Dendritic cell treated with granulocyte-macrophage colony-stimulating factor and Interleukin-4, amounts not matched to agents 40 ng/mL and 50 ng/mL, for 4 days (primary cell): ENCODE measurements at regions not wholly inside any gene's neighbourhood (a gene's known extent, or its start where the extent isn't known, plus 50 kb on each side); places are given as distances from the start of the nearest gene placed in this dataset.

Experiments
- H3K27ac Mint-ChIP-seq: one replicate; pipeline ENCODE4 v1.8.0; 2022; ENCODE audit warnings: mild to moderate bottlenecking, mixed read lengths
- H3K27me3 Mint-ChIP-seq: one replicate; pipeline ENCODE4 v1.8.0; 2022; ENCODE audit warnings: mild to moderate bottlenecking, mixed read lengths
- H3K36me3 Mint-ChIP-seq: one replicate; pipeline ENCODE4 v1.8.0; 2022; ENCODE audit warnings: low read depth, mixed read lengths
- H3K4me1 Mint-ChIP-seq: one replicate; pipeline ENCODE4 v1.8.0; 2022; ENCODE audit warnings: low read depth, mixed read lengths
- H3K4me3 Mint-ChIP-seq: one replicate; pipeline ENCODE4 v1.8.0; 2022; ENCODE audit warnings: mild to moderate bottlenecking, moderate library complexity, mixed read lengths
- H3K9me3 Mint-ChIP-seq: one replicate; pipeline ENCODE4 v1.8.0; 2022; ENCODE audit warnings: mixed read lengths
- intact Hi-C: fragments of 100-400 bp; cut with micrococcal nuclease; formaldehyde crosslinking; loops from one replicate; pipeline ENCODE4 v1.15.0; 2022

DNA sequence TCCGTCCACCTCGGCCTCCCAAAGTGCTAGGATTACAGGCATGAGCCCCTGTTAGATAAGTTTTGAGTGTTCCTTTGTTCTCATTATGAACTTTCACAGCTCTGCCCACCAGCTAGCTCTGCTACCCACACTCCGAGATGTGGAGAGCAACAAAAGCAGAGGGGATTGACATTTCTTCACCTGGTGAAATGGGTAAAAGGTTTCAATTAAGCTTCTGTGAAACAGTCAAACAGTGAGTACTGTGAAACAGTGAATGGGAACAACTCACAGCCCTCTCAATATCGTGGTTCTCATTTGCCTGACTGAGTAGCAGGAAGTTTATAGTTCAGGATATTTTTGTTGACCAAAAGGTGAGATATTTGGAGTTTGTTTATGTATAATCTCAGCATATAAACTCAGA lies 412.8 kb downstream of the CD83 start:
- no peak overlapping the region for H3K4me3 Mint-ChIP-seq
- peaks cover 18% of the 10 kb centered on the region for H3K9me3 Mint-ChIP-seq
- intact Hi-C loops, result no loop called here
- H3K27ac Mint-ChIP-seq, result no peak overlapping the region
- H3K27me3 Mint-ChIP-seq, result peaks cover 1% of the 10 kb centered on the region
- H3K4me1 Mint-ChIP-seq, result no peaks in the 10 kb centered on the region
- H3K36me3 Mint-ChIP-seq, result no peaks in the 10 kb centered on the region

DNA sequence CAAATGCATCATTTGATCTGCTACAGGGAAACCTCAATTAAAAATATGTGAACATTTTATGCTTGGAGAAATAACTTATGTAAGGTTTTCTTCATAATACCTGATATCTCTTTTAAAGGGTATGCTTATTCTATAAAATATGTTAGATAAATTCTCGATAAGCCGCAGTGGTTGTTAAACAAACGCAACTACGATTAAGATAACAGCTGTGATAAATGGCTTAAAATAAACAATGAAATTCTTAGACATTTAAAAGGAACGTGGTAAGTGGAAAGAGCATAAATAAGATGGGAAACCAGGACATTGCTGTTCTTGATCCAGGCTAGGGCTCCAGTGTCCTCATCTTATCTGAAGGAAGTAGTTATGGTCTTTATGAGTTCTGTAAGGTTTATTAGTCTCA lies 415.9 kb downstream of the CD83 start:
- no peaks in the 10 kb centered on the region for H3K36me3 Mint-ChIP-seq
- H3K4me3 Mint-ChIP-seq, result no peak overlapping the region
- H3K27me3 Mint-ChIP-seq, result no peaks in the 10 kb centered on the region
- H3K27ac Mint-ChIP-seq, result no peak overlapping the region
- H3K9me3 Mint-ChIP-seq, result peaks cover under 1% of the 10 kb centered on the region
- intact Hi-C loops, result no loop called here
- H3K4me1 Mint-ChIP-seq, result no peaks in the 10 kb centered on the region

DNA sequence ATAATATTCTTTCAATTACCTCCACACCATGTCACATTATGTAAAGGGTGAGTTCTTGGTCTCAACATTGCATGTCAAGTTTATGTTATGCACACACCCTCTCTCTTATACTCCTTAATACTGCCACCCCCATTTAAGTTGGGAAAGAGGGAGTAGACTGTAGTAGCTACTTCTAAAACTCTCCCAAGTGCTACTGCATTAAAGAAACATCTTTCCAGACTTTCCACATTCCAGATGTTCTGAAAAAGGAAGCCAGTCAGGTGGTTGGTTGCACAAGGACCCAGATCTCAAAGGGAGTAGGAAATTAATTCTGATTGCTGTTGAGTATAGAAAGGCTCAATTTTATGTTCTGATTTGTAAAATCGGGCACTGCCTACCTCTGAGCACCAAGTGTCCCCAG lies 419.5 kb downstream of the CD83 start:
- H3K4me3 Mint-ChIP-seq, result no peak overlapping the region
- no peaks in the 10 kb centered on the region for H3K9me3 Mint-ChIP-seq
- no peaks in the 10 kb centered on the region for H3K27me3 Mint-ChIP-seq
- H3K4me1 Mint-ChIP-seq, result peaks cover under 1% of the 10 kb centered on the region
- no peak overlapping the region for H3K27ac Mint-ChIP-seq
- intact Hi-C loops, result no loop called here
- H3K36me3 Mint-ChIP-seq, result no peaks in the 10 kb centered on the region

DNA sequence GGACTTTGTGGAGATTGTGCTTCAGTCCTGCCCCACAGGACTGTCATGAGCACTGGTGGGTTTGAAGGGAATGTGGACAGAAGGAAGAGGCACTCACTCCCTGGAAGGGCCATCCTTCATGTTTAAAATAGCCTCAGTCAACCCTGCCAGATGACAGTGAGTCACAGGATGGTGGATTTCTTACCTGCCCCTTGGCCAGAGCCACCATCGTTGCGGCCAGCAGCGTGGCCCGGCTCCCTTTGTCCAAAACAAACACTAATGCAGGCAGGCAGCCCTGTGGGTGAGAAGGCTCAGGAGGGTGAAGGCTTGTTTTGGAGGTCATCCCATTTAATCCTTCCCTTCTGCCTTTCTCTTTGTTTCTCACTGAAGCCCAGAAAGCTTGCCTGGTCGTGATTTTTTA lies 422.7 kb downstream of the CD83 start:
- no peaks in the 10 kb centered on the region for H3K36me3 Mint-ChIP-seq
- no peaks in the 10 kb centered on the region for H3K9me3 Mint-ChIP-seq
- no peaks in the 10 kb centered on the region for H3K27me3 Mint-ChIP-seq
- H3K4me1 Mint-ChIP-seq, result peaks cover 14% of the 10 kb centered on the region
- intact Hi-C loops, result no loop called here
- H3K4me3 Mint-ChIP-seq, result no peak overlapping the region
- H3K27ac Mint-ChIP-seq, result no peak overlapping the region

DNA sequence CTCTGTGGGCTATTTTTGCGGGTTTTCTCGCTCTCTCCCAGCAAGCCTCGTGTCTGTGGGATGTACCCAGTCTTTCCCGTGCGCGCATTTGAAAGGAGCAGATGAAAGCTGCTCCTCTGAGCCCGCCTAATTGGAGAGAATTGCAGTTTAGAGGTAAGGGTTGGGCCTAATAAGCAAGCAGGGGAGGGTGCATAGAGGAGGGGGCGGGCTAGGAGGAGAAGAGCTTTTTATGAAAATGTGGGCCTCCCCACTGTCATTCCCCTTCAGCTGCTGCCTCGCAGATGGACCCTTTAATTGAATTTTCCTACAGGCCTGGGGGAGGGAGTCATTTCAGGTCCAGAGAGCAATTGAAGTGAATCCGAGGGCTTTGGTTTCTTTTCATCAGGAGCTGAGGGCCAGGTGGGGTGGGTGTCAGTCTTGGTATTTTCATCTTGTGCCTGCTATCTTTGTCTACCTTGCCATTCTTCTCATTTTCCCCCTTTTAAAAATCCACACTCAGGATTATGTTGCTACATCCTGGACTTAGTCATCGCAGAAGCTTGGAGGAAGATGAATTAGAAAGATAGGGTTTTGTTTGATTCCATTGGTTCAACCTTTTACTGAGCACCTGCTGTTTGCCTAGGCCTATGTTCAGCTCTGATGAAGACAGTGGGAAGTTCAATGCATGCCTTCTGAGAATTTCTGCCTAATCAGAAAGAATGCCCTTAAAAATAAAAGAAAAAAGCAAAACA lies 423.4 kb downstream of the CD83 start:
- no peaks in the 10 kb centered on the region for H3K27me3 Mint-ChIP-seq
- H3K9me3 Mint-ChIP-seq, result no peaks in the 10 kb centered on the region
- H3K4me1 Mint-ChIP-seq, result peaks cover 14% of the 10 kb centered on the region
- no peaks in the 10 kb centered on the region for H3K36me3 Mint-ChIP-seq
- no peak overlapping the region for H3K27ac Mint-ChIP-seq
- intact Hi-C loops, result no loop called here
- H3K4me3 Mint-ChIP-seq, result no peak overlapping the region

DNA sequence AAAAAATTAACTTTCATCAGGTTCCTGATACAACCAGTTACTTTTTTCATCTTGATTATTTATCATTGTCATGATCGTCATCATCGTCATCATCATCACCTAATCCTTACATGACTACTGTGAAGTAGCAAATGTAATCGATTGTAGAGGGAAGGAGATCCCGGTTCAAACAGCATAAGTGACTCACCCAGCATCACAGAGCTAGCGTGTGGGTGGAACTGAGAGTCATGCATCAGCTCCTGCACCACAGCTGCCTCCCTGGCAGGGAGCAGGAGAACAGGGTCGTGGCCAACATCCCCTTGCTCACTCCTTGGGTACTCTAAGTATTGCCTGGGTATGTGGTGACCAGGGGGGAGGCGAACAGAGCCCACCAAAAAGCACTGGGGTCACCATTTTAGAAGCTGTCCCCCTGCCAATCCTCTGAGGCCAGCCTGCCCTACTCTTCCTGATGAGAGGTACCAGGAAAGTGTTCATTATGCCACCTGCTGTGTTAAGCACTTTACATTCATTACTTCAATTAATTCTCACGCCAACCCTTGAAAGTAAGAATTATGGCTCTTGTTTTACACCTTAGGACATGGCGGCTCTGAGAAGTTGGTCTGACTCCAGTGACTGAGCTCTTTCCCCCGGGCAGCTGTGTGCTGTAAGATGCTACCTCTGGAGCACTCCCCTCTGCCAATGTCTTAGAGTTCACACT lies 425.2 kb downstream of the CD83 start:
- no peaks in the 10 kb centered on the region for H3K36me3 Mint-ChIP-seq
- intact Hi-C loops, result no loop called here
- H3K4me1 Mint-ChIP-seq, result peaks cover 14% of the 10 kb centered on the region
- H3K27ac Mint-ChIP-seq, result no peak overlapping the region
- no peaks in the 10 kb centered on the region for H3K27me3 Mint-ChIP-seq
- no peaks in the 10 kb centered on the region for H3K9me3 Mint-ChIP-seq
- no peak overlapping the region for H3K4me3 Mint-ChIP-seq

DNA sequence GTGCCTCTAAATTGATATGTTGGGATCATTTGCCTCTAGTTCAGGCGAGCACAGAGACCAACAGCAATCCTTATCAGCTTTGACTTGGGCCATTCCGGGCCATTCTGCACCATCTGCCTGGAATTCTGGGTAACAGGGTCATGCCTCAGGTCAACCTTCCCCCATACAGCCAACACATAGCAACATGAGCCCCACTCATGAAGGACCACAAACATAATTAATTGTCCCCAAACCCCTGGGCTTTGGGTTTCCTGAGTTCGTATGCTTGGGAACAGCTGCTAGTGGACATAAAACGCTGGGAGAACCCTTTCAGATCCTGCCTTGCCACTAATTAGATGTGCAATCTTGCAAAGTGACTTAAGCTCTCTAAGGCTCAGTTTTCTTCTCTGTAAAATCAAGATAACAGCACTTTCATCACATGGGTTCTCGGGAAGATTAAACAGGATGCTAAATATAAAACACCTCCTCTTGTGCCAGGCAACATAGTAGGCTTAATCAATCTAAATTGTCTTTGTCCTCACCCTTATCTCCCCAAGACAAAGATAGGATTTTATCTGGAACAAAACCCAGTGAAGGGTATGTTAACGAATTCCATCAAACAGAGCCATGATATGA lies 426.5 kb downstream of the CD83 start:
- H3K9me3 Mint-ChIP-seq, result no peaks in the 10 kb centered on the region
- no peak overlapping the region for H3K4me3 Mint-ChIP-seq
- H3K27me3 Mint-ChIP-seq, result no peaks in the 10 kb centered on the region
- intact Hi-C loops, result no loop called here
- no peaks in the 10 kb centered on the region for H3K36me3 Mint-ChIP-seq
- no peak overlapping the region for H3K27ac Mint-ChIP-seq
- peaks cover 14% of the 10 kb centered on the region for H3K4me1 Mint-ChIP-seq

DNA sequence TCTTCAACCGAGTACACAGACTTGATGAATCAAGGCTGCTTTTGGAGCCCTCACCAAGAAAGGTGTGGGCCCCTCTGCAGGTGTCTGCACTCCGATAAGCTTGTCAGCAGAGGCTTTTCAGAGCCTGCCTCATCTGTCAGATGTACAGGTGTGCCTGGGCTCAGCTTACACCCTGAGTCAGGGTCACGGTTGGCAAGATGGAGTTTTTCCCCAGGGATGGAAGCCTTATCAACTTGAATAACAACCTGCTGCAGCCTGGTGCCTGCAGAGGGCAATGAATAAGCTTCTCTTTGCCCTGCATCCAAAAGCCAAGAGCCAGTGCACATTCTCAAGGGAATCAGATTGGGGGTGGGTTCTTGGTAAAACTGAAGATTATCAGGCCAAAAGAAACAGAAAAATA lies 427.1 kb downstream of the CD83 start:
- H3K27ac Mint-ChIP-seq, result no peak overlapping the region
- H3K36me3 Mint-ChIP-seq, result no peaks in the 10 kb centered on the region
- H3K4me1 Mint-ChIP-seq, result peaks cover 14% of the 10 kb centered on the region
- H3K4me3 Mint-ChIP-seq, result no peak overlapping the region
- H3K27me3 Mint-ChIP-seq, result no peaks in the 10 kb centered on the region
- intact Hi-C loops, result no loop called here
- H3K9me3 Mint-ChIP-seq, result no peaks in the 10 kb centered on the region

DNA sequence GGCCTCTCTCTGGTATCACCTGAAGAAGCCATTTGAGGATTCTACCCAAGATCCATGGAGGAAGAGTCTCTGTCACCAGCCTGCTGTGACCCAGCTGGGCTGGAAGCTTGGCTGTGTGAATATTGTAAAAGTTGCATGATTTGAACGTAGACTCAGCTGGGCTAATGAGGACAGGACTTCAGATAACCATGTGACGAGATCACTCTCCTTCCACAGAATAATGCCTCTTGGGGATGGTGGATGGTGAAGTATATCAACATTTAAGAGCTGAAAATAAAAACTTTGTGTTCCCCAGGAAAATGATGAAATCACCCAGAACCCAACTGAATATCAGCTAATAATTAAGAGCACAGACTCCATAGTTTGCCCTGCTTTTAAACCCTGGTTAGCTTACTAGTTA lies 427.9 kb downstream of the CD83 start:
- Mint-ChIP-seq H3K4me1 (peaks cover 14% of the 10 kb centered on the region), H3K9me3 (no peaks in the 10 kb centered on the region), H3K36me3 (no peaks in the 10 kb centered on the region), H3K27me3 (no peaks in the 10 kb centered on the region), H3K27ac (no peak overlapping the region), H3K4me3 (no peak overlapping the region)
- intact Hi-C loops, result no loop called here

DNA sequence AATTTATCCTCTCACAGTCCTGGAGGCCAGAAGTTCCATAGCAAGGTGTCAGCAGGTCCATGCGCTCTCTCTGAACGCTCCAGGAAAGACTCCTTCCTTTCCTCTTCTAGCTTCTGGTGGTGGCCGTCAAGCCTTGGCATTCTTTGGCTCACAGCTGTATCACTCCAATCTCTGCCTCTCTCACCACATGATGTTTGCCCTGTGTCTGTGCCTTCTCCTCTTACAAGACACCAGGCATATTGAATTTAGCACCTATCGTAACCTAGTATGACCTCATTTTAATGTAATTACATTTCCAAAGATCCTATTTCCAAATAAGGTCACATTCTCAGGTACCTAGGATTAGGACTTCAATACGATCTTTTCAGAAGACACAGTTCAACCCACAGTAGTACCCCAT lies 428.5 kb downstream of the CD83 start:
- intact Hi-C loops, result no loop called here
- Mint-ChIP-seq H3K9me3 (no peaks in the 10 kb centered on the region), H3K4me3 (no peak overlapping the region), H3K27me3 (no peaks in the 10 kb centered on the region), H3K27ac (no peak overlapping the region), H3K4me1 (peaks cover 14% of the 10 kb centered on the region), H3K36me3 (no peaks in the 10 kb centered on the region)

DNA sequence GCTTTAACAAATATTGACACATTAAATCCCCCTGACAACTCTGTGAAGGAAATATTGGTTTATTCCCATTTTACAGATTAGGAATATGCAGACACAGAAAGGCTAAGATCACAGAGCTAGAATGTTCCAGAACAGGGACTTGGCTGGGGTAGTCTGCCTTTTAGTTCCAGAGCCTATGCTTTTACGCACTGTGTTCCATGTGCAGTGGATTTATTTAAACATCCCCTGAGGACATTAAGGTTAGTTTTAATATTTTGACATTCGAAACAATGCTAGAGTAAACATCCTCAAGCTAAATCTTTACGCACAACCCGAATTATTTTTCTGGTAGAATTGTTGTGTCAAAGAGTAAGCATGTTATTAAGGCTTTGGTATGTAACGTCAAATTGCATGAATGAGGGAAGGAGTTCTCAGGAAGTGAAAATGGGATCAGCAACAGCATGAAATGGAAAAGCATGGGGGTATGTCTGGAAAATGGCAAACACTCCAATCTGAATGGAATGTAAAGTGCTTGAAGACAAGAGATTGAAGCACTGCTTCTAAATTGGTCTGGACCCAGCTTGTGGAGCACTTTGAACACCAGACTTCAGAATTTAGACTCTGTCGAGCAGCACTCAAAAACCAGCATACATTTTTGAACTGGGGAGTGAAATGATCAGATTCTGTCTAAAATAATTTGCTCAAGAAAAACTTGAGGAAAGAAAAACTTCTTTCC lies 429.9 kb downstream of the CD83 start:
- H3K36me3 Mint-ChIP-seq, result no peaks in the 10 kb centered on the region
- no peak overlapping the region for H3K4me3 Mint-ChIP-seq
- H3K27ac Mint-ChIP-seq, result no peak overlapping the region
- intact Hi-C loops, result no loop called here
- no peaks in the 10 kb centered on the region for H3K9me3 Mint-ChIP-seq
- peaks cover 16% of the 10 kb centered on the region for H3K4me1 Mint-ChIP-seq
- H3K27me3 Mint-ChIP-seq, result no peaks in the 10 kb centered on the region

DNA sequence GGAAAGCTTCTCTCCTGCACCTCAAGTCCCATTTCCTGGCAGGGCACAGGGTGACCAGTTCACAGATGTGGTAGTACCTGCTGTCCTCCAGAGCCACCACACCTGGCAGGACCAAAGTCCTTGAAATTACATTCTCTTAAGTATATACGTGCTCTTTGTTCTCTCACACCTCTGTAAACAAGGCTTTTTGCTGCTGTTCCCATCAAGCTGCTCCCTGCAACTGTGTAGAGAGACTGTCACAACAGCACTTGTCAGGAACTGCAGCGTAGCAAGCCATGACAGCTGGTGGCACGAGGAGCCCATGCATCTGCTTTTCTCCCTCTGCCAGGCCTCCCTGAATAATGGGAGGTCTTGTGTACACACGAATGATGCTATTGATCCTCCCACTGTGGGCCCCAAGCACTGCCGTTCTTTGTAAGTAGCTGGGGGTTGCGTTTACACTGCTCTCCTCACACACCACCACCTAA lies 431.8 kb downstream of the CD83 start:
- Mint-ChIP-seq H3K4me3 (no peak overlapping the region), H3K9me3 (no peaks in the 10 kb centered on the region), H3K4me1 (peaks cover 6% of the 10 kb centered on the region), H3K27me3 (no peaks in the 10 kb centered on the region), H3K27ac (no peak overlapping the region), H3K36me3 (no peaks in the 10 kb centered on the region)
- intact Hi-C loops, result no loop called here

DNA sequence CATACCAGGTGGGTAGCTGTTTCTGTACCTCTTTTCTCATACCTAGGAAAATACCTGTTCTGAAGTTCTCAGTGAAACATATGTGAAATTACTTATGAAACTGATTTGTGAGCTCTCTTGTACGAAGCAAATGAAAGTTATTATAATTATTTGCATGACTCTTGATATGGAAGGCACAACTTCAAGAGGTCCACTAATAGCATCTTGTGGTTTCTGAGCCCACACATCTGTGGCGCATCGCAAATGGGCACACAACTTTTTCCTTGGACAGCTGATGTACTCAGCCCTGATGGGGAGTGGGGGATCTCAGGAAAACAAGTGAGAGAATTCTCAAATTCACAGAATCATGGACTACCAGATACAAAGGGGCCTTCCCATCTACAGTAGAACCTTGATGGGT lies 432.3 kb downstream of the CD83 start:
- intact Hi-C loops, result no loop called here
- H3K4me1 Mint-ChIP-seq, result peaks cover 6% of the 10 kb centered on the region
- no peaks in the 10 kb centered on the region for H3K9me3 Mint-ChIP-seq
- H3K27ac Mint-ChIP-seq, result no peak overlapping the region
- H3K27me3 Mint-ChIP-seq, result no peaks in the 10 kb centered on the region
- H3K36me3 Mint-ChIP-seq, result no peaks in the 10 kb centered on the region
- no peak overlapping the region for H3K4me3 Mint-ChIP-seq

DNA sequence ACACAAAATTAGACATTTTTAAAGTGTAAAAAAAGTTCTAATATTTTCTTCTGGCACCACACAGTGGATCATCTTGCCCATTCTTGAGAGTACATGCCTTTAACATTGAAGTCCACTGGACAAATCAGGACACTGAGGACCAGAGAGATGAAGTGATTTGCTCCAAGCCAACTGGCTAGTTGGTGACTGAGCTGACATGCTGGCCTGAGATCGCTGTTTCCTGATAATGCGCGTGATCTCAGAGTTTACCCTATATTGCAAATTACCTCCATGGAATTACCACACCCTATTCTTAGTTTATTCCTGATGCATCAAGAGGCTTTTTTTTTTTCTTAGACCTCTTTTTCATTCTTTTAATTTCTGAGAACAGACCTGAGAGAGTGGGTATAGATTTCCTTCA lies 432.8 kb downstream of the CD83 start:
- Mint-ChIP-seq H3K4me3 (no peak overlapping the region), H3K27me3 (no peaks in the 10 kb centered on the region), H3K4me1 (peaks cover 6% of the 10 kb centered on the region), H3K36me3 (no peaks in the 10 kb centered on the region), H3K9me3 (no peaks in the 10 kb centered on the region), H3K27ac (no peak overlapping the region)
- intact Hi-C loops, result no loop called here
